Liver (tissue), 8 donors: ENCODE measurements at regions not wholly inside any gene's neighbourhood (a gene's known extent, or its start where the extent isn't known, plus 50 kb on each side); places are given as distances from the start of the nearest gene placed in this dataset.

Experiments
- DNase-seq: peaks from one replicate; pipeline ENCODE4 v3.0.0-alpha.2; 2017; ENCODE audit warnings: low spot score
- H3K27ac ChIP-seq, 2 donors: one replicate each; pipeline ENCODE4 v1.7.0; 2013; ENCODE audit warnings: inconsistent platforms in 2 of 2, low read length in 2 of 2, control low read depth in 1 of 2, low read depth in 1 of 2, mild to moderate bottlenecking in 1 of 2
- H3K27me3 ChIP-seq, 4 donors: one replicate each; pipeline versions ENCODE4 v1.6.1 to v1.7.0; 2013; ENCODE audit warnings: low read length in 3 of 4, inconsistent platforms in 1 of 4, mild to moderate bottlenecking in 1 of 4, moderate library complexity in 1 of 4; ENCODE audit not compliant: control insufficient read depth in 4 of 4, insufficient read depth in 4 of 4
- H3K36me3 ChIP-seq, 4 donors: one replicate each; pipeline versions ENCODE4 v1.6.1 to v1.7.0; 2013; ENCODE audit warnings: low read length in 3 of 4, mild to moderate bottlenecking in 3 of 4, low read depth in 1 of 4, moderate library complexity in 1 of 4; ENCODE audit not compliant: control insufficient read depth in 4 of 4, insufficient read depth in 3 of 4
- H3K4me1 ChIP-seq, 4 donors: one replicate each; pipeline versions ENCODE4 v1.6.1 to v1.7.0; 2013; ENCODE audit warnings: low read length in 3 of 4, mild to moderate bottlenecking in 3 of 4, moderate library complexity in 1 of 4; ENCODE audit not compliant: control insufficient read depth in 4 of 4, insufficient read depth in 4 of 4
- H3K4me3 ChIP-seq, 3 donors: one replicate each; pipeline versions ENCODE4 v1.6.1 to v1.7.0; 2013; ENCODE audit warnings: low read length in 3 of 3, control low read depth in 1 of 3, low read depth in 1 of 3, mild to moderate bottlenecking in 1 of 3
- H3K9ac ChIP-seq, 2 donors: one replicate each; pipeline ENCODE4 v1.7.0; 2013; ENCODE audit warnings: low read length in 2 of 2, mild to moderate bottlenecking in 2 of 2, moderate library complexity in 2 of 2, control low read depth in 1 of 2, low read depth in 1 of 2
- H3K9me3 ChIP-seq, 4 donors: one replicate each; pipeline versions ENCODE4 v1.6.1 to v1.7.0; 2013; ENCODE audit warnings: low read length in 3 of 4; ENCODE audit not compliant: control insufficient read depth in 4 of 4
- ATF3 ChIP-seq: IDR thresholded peaks from 2 replicates; pipeline ENCODE4 v1.6.1; 2016; ENCODE audit warnings: antibody characterized with exemption
- CTCF ChIP-seq: fragments of 150-350 bp; IDR thresholded peaks from 2 replicates; pipeline ENCODE4 v1.5.1; 2017; ENCODE audit warnings: improper control_type of control experiment, low read depth, low read length; ENCODE audit not compliant: missing input control
- EGR1 ChIP-seq, 2 donors: IDR thresholded peaks; 2 replicates each; pipeline ENCODE4 v1.6.1; 2016 to 2018; ENCODE audit warnings: antibody characterized with exemption in 2 of 2, low read depth in 2 of 2
- FOXA1 ChIP-seq: IDR thresholded peaks from 2 replicates; pipeline ENCODE4 v1.6.1; 2016; ENCODE audit warnings: antibody characterized with exemption
- FOXA2 ChIP-seq: IDR thresholded peaks from 2 replicates; pipeline ENCODE4 v1.6.1; 2016; ENCODE audit warnings: antibody characterized with exemption
- GABPA ChIP-seq, 2 donors: IDR thresholded peaks in 1 of 2; conservative IDR thresholded peaks in 1 of 2; 2 replicates each; pipeline ENCODE4 v1.6.1; 2016; ENCODE audit warnings: antibody characterized with exemption in 2 of 2, mild to moderate bottlenecking in 1 of 2, moderate library complexity in 1 of 2
- HNF4A ChIP-seq, 2 donors: conservative IDR thresholded peaks; 2 replicates each; pipeline ENCODE4 v1.6.1; 2016; ENCODE audit warnings: antibody characterized with exemption in 2 of 2, mild to moderate bottlenecking in 2 of 2
- HNF4G ChIP-seq: IDR thresholded peaks from 2 replicates; pipeline ENCODE4 v1.6.1; 2016; ENCODE audit warnings: antibody characterized with exemption
- JUND ChIP-seq, 2 donors: IDR thresholded peaks; 2 replicates each; pipeline ENCODE4 v1.6.1; 2016; ENCODE audit warnings: antibody characterized with exemption in 2 of 2
- MAX ChIP-seq: IDR thresholded peaks from 2 replicates; pipeline ENCODE4 v1.6.1; 2016; ENCODE audit warnings: antibody characterized with exemption
- RAD21 ChIP-seq, 2 donors: IDR thresholded peaks; 2 replicates each; pipeline ENCODE4 v1.6.1; 2016; ENCODE audit warnings: antibody characterized with exemption in 2 of 2, mild to moderate bottlenecking in 2 of 2
- RXRA ChIP-seq, 2 donors: IDR thresholded peaks; 2 replicates each; pipeline ENCODE4 v1.6.1; 2017 to 2018; ENCODE audit warnings: antibody characterized with exemption in 2 of 2, mild to moderate bottlenecking in 1 of 2
- SP1 ChIP-seq: IDR thresholded peaks from 2 replicates; pipeline ENCODE4 v1.6.1; 2018; ENCODE audit warnings: antibody characterized with exemption, mild to moderate bottlenecking
- TAF1 ChIP-seq: conservative IDR thresholded peaks from 2 replicates; pipeline ENCODE4 v1.6.1; 2016; ENCODE audit warnings: antibody characterized with exemption, mild to moderate bottlenecking
- ZBTB33 ChIP-seq: IDR thresholded peaks from 2 replicates; pipeline ENCODE4 v1.6.1; 2016; ENCODE audit warnings: antibody characterized with exemption
- WGBS: extraction: QIAGEN DNeasy Blood & Tissue Kit; methylation state at CpG from one replicate; pipeline ENCODE4 v1.1.7; 2013; 5-methylcytosine and 5-hydroxymethylcytosine counted together
- donor health status: healthy.
- donor health status: healthy.
- donor health status: healthy.
- donor health status: healthy.
- donor health status: healthy.

GRCh38 chr19:28196101-28196500 is 1016.9 kb downstream of the UQCRFS1 start:
- H3K4me1 ChIP-seq, result no peaks in the 10 kb centered on the region
- DNase-seq, result no peak
- H3K9me3 ChIP-seq, result no peaks in the 10 kb centered on the region
- TF ChIP-seq ATF3 (no peak), FOXA2 (no peak), HNF4G (no peak), EGR1 (IDR thresholded peaks at IDR 0.05; ENCODE audit: low read depth in 2 of 2) (no peak), RAD21 (IDR thresholded peaks at IDR 0.05) (no peak), MAX (no peak), GABPA (IDR thresholded peaks at IDR 0.05 in 1 of 2, conservative IDR thresholded peaks at IDR 0.05 in 1 of 2) (no peak), JUND (IDR thresholded peaks at IDR 0.05) (no peak)
- H3K9ac ChIP-seq, result no peak overlapping the region
- no peak overlapping the region for H3K27ac ChIP-seq
- no peaks in the 10 kb centered on the region for H3K27me3 ChIP-seq
- no peak overlapping the region for H3K4me3 ChIP-seq
- WGBS, result 36% methylated on average over 3 of the region's 3 CpGs
- no peaks in the 10 kb centered on the region for H3K36me3 ChIP-seq

- H3K9ac ChIP-seq, result no peak overlapping the region
- H3K27ac ChIP-seq, result no peak overlapping the region
- peaks cover 0 to 8% (median 0%) of the 10 kb centered on the region in 4 donors for H3K27me3 ChIP-seq
- 57% methylated on average over 3 of the region's 3 CpGs for WGBS
- TF ChIP-seq CTCF (no peak), ATF3 (no peak), FOXA1 (no peak), EGR1 (IDR thresholded peaks at IDR 0.05; ENCODE audit: low read depth in 2 of 2) (no peak), RAD21 (IDR thresholded peaks at IDR 0.05) (no peak), SP1 (no peak), ZBTB33 (no peak), FOXA2 (no peak), JUND (IDR thresholded peaks at IDR 0.05) (no peak), TAF1 (no peak), MAX (no peak), HNF4G (no peak), HNF4A (conservative IDR thresholded peaks at IDR 0.05) (no peak), GABPA (IDR thresholded peaks at IDR 0.05 in 1 of 2, conservative IDR thresholded peaks at IDR 0.05 in 1 of 2) (no peak), RXRA (IDR thresholded peaks at IDR 0.05) (no peak)
- no peak overlapping the region for H3K4me3 ChIP-seq
- no peaks in the 10 kb centered on the region for H3K4me1 ChIP-seq
- H3K9me3 ChIP-seq, result no peaks in the 10 kb centered on the region
- no peak for DNase-seq
- H3K36me3 ChIP-seq, result no peaks in the 10 kb centered on the region
Measured at GRCh38 chr19:28185646-28186045, 1027.3 kb downstream of the UQCRFS1 start.
